NT2/D1 (cell line): ENCODE measurements at regions not wholly inside any gene's neighbourhood (a gene's known extent, or its start where the extent isn't known, plus 50 kb on each side); places are given as distances from the start of the nearest gene placed in this dataset.

Experiments
- SUZ12 ChIP-seq: IDR thresholded peaks from 2 replicates; pipeline ENCODE4 v1.6.1; 2011; ENCODE audit not compliant: insufficient read length, insufficient read depth; ENCODE audit errors: extremely low read depth
- YY1 ChIP-seq: IDR thresholded peaks from 2 replicates; pipeline ENCODE4 v1.6.1; 2011; ENCODE audit not compliant: insufficient read length, insufficient read depth
- ZNF274 ChIP-seq: IDR thresholded peaks from 2 replicates; pipeline ENCODE4 v1.6.1; 2011; ENCODE audit warnings: mild to moderate bottlenecking, low read depth, low read length

GRCh38 chr7:69349291-69349690 is 249.0 kb upstream of the AUTS2 start:
- TF ChIP-seq SUZ12: no peak
- no peak for TF ChIP-seq YY1
- TF ChIP-seq ZNF274: no peak
